IMR-90 (cell line): ENCODE measurements at regions not wholly inside any gene's neighbourhood (a gene's known extent, or its start where the extent isn't known, plus 50 kb on each side); places are given as distances from the start of the nearest gene placed in this dataset.

Experiments used
- ATAC-seq: fragments of 200-7000 bp; cut with Tn5 transposase; 2 replicates; pipeline ENCODE4 v1.9.1; 2020; ENCODE audit warnings: low read depth, mild to moderate bottlenecking, moderate library complexity
- BruUV-seq: library from RNA; stranded (reverse); fragments of 400-500 nt; replicated peaks from 2 replicates; lab custom pipeline; 2021; lab: Mats Ljungman, UMichigan
- CTCF ChIA-PET: fragments of 300-600 bp; formaldehyde crosslinking; extraction: SDS; loops from one replicate; lab custom pipeline; 2021; ENCODE audit warnings: antibody characterized with exemption; lab: Yijun Ruan, JAX
- POLR2A ChIA-PET: fragments of 300-600 bp; sonication (Branson Sonifier 250); formaldehyde crosslinking; loops from one replicate; lab custom pipeline; 2022; ENCODE audit warnings: antibody characterized with exemption; ENCODE audit not compliant: unreplicated experiment; lab: Charles Lee
- DNase-seq: peaks from one replicate; pipeline ENCODE4 v3.0.0; 2013
- H2AFZ ChIP-seq: replicated peaks from 2 replicates; pipeline ENCODE3; 2013; ENCODE audit warnings: low read length, mild to moderate bottlenecking; ENCODE audit not compliant: poor library complexity
- H2AK5ac ChIP-seq: 2 replicates; pipeline ENCODE4 v1.6.1; 2013; ENCODE audit warnings: low read depth, low read length, inconsistent platforms
- H2AK9ac ChIP-seq: replicated peaks from 2 replicates; pipeline ENCODE3; 2013; ENCODE audit warnings: mild to moderate bottlenecking, low read depth, low read length, moderate library complexity; ENCODE audit not compliant: poor library complexity
- H2BK120ac ChIP-seq: 2 replicates; pipeline ENCODE4 v1.6.1; 2013; ENCODE audit warnings: low read depth, low read length, inconsistent platforms
- H2BK15ac ChIP-seq: 3 replicates; pipeline ENCODE4 v1.6.1; 2013; ENCODE audit warnings: low read depth, low read length, inconsistent platforms
- H2BK20ac ChIP-seq: 2 replicates; pipeline ENCODE4 v1.6.1; 2013; ENCODE audit warnings: low read depth, mild to moderate bottlenecking, inconsistent platforms, low read length, moderate library complexity
- H2BK5ac ChIP-seq: 2 replicates; pipeline ENCODE4 v1.6.1; 2013; ENCODE audit warnings: mild to moderate bottlenecking, low read depth, low read length, inconsistent platforms; ENCODE audit not compliant: poor library complexity, severe bottlenecking
- H3K14ac ChIP-seq: replicated peaks from 2 replicates; pipeline ENCODE4 v1.6.1; 2013; ENCODE audit warnings: low read depth, low read length, inconsistent platforms
- H3K18ac ChIP-seq: 2 replicates; pipeline ENCODE4 v1.6.1; 2013; ENCODE audit warnings: low read depth, low read length, control low read depth
- H3K23ac ChIP-seq: 2 replicates; pipeline ENCODE4 v1.6.1; 2013; ENCODE audit warnings: low read depth, low read length, inconsistent platforms
- H3K27ac ChIP-seq: 2 replicates; pipeline ENCODE4 v1.5.1; 2013; ENCODE audit warnings: mild to moderate bottlenecking, control low read depth, low read length; ENCODE audit not compliant: insufficient read depth
- H3K27me3 ChIP-seq: 2 replicates; pipeline ENCODE4 v1.6.1; 2013; ENCODE audit warnings: low read length; ENCODE audit not compliant: control insufficient read depth, insufficient read depth
- H3K36me3 ChIP-seq: 2 replicates; pipeline ENCODE4 v1.6.1; 2013; ENCODE audit warnings: low read length, mixed read lengths; ENCODE audit not compliant: control insufficient read depth, insufficient read depth
- H3K4ac ChIP-seq: 2 replicates; pipeline ENCODE4 v1.6.1; 2013; ENCODE audit warnings: low read depth, low read length, inconsistent platforms
- H3K4me1 ChIP-seq: 2 replicates; pipeline ENCODE4 v1.6.1; 2013; ENCODE audit warnings: low read length, mixed read lengths; ENCODE audit not compliant: control insufficient read depth, insufficient read depth
- H3K4me2 ChIP-seq: 2 replicates; pipeline ENCODE4 v1.6.1; 2013; ENCODE audit warnings: low read depth, mild to moderate bottlenecking, control low read depth, low read length, moderate library complexity
- H3K4me3 ChIP-seq: 2 replicates; pipeline ENCODE4 v1.5.1; 2013; ENCODE audit warnings: low read depth, mild to moderate bottlenecking, control low read depth, low read length, moderate library complexity; ENCODE audit not compliant: insufficient read depth
- H3K56ac ChIP-seq: 2 replicates; pipeline ENCODE4 v1.6.1; 2013; ENCODE audit warnings: low read length, inconsistent platforms; ENCODE audit not compliant: insufficient read depth; ENCODE audit errors: extremely low read depth
- H3K79me1 ChIP-seq, 2 experiments: 2 replicates each; pipeline ENCODE4 v1.6.1; 2013; ENCODE audit warnings: low read length in 2 of 2, inconsistent platforms in 1 of 2, low read depth in 1 of 2
- H3K9ac ChIP-seq: 2 replicates; pipeline ENCODE4 v1.6.1; 2013; ENCODE audit warnings: low read depth, low read length, control low read depth
- H3K9me1 ChIP-seq: 2 replicates; pipeline ENCODE4 v1.6.1; 2013; ENCODE audit warnings: low read length, inconsistent platforms; ENCODE audit not compliant: insufficient read depth
- H3K9me3 ChIP-seq: 2 replicates; pipeline ENCODE4 v1.6.1; 2013; ENCODE audit warnings: low read length; ENCODE audit not compliant: control insufficient read depth, insufficient read depth
- H4K20me1 ChIP-seq: 2 replicates; pipeline ENCODE4 v1.6.1; 2013; ENCODE audit warnings: low read length, inconsistent platforms; ENCODE audit not compliant: insufficient read depth
- H4K5ac ChIP-seq: 2 replicates; pipeline ENCODE4 v1.6.1; 2013; ENCODE audit warnings: mild to moderate bottlenecking, low read depth, low read length, control low read depth
- H4K8ac ChIP-seq, 2 experiments: 2 replicates each; pipeline ENCODE4 v1.6.1; 2013; ENCODE audit warnings: low read depth in 2 of 2, low read length in 2 of 2, control low read depth in 1 of 2, inconsistent platforms in 1 of 2
- H4K91ac ChIP-seq: 2 replicates; pipeline ENCODE4 v1.6.1; 2013; ENCODE audit warnings: low read depth, low read length, inconsistent platforms; ENCODE audit not compliant: insufficient read depth
- CEBPB ChIP-seq: IDR thresholded peaks from 2 replicates; pipeline ENCODE4 v1.6.1; 2012; ENCODE audit warnings: low read depth, low read length, improper control_type of control experiment
- MAFK ChIP-seq: IDR thresholded peaks from 2 replicates; pipeline ENCODE4 v1.6.1; 2012; ENCODE audit warnings: low read depth, low read length, improper control_type of control experiment
- MAZ ChIP-seq: IDR thresholded peaks from 2 replicates; pipeline ENCODE4 v1.6.1; 2012; ENCODE audit warnings: low read depth, mild to moderate bottlenecking, low read length, improper control_type of control experiment, moderate library complexity, borderline replicate concordance
- POLR2A ChIP-seq: IDR thresholded peaks from 2 replicates; pipeline ENCODE4 v1.6.1; 2012; ENCODE audit warnings: mild to moderate bottlenecking, low read depth, low read length
- RAD21 ChIP-seq: IDR thresholded peaks from 2 replicates; pipeline ENCODE4 v1.6.1; 2012; ENCODE audit warnings: low read length, improper control_type of control experiment
- WGBS, 2 experiments: methylation state at CpG; one replicate each; pipeline versions ENCODE4 v1.1.5 to v1.1.7; 2013; ENCODE audit warnings: missing lambda C conversion rate in 2 of 2; ENCODE audit not compliant: insufficient read length in 1 of 2; ENCODE audit errors: extremely low coverage in 2 of 2; 5-methylcytosine and 5-hydroxymethylcytosine counted together
- dilution Hi-C: fragments of 300-500 bp; cut with HindIII; formaldehyde crosslinking; loops from one replicate; pipeline ENCODE4 v1.14.3; 2018; ENCODE audit warnings: low sequenced_read_pairs; ENCODE audit not compliant: unreplicated experiment
- in situ Hi-C: fragments of 300-500 bp; cut with MboI; formaldehyde crosslinking; loops from 3 replicates; pipeline ENCODE4 v1.14.3; 2019; ENCODE audit warnings: low sequenced_read_pairs, inconsistent platforms, mixed read lengths
- intact Hi-C: fragments of 100-400 bp; cut with micrococcal nuclease; formaldehyde crosslinking; loops from 2 replicates; pipeline ENCODE4 v1.10.0; 2022
- TF ChIP-seq, protein P1 (sequence below): fragments of 150-350 bp; IDR thresholded peaks from 2 replicates; pipeline ENCODE4 v1.6.1; 2016; ENCODE audit warnings: low read depth, mild to moderate bottlenecking, low read length, moderate library complexity, borderline replicate concordance

DNA sequence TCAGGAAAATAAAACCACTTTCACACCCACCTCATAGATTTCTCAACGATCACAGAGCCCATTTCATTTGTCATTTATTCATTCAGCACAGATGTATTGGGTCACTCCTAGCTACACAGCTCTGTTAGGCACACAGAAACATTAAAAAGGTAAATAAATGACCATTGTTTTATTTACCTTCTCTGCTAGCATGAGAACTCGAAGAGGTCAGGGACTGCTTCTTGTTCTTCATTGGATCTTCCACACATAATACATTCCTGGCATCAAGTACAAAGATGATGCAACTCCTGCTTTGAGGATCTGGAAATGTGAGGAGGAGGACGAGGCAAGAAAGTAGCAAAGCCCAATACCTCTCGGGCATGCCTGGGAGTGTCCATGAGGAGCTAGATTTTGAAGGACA, 168.1 kb downstream of the RBM26 start:
- no peaks in the 10 kb centered on the region for H3K9me3 ChIP-seq
- no peak overlapping the region for H2BK15ac ChIP-seq
- H3K23ac ChIP-seq: no peak overlapping the region
- no peaks in the 10 kb centered on the region for H3K79me1 ChIP-seq
- H2BK120ac ChIP-seq: no peak overlapping the region
- H3K36me3 ChIP-seq: no peaks in the 10 kb centered on the region
- no peaks in the 10 kb centered on the region for H3K27me3 ChIP-seq
- ATAC-seq (no peak), DNase-seq (no peak)
- POLR2A ChIA-PET: no interaction called here
- no peak overlapping the region for H2BK20ac ChIP-seq
- in situ Hi-C loops (no loop called here), dilution Hi-C loops (no loop called here), intact Hi-C loops (no loop called here)
- H2AFZ ChIP-seq: no peak overlapping the region
- H3K14ac ChIP-seq: no peak overlapping the region
- no peak overlapping the region for H3K18ac ChIP-seq
- no peaks in the 10 kb centered on the region for H4K20me1 ChIP-seq
- H3K4ac ChIP-seq: no peak overlapping the region
- H3K9me1 ChIP-seq: no peaks in the 10 kb centered on the region
- no peaks in the 10 kb centered on the region for H3K4me1 ChIP-seq
- no peak overlapping the region for H3K9ac ChIP-seq
- no peak overlapping the region for H3K4me3 ChIP-seq
- no CpG with 5 or more reads among the region's 4 CpGs for WGBS, 2 experiments
- no peak overlapping the region for H3K56ac ChIP-seq
- H3K4me2 ChIP-seq: no peak overlapping the region
- TF ChIP-seq, protein P1, sequence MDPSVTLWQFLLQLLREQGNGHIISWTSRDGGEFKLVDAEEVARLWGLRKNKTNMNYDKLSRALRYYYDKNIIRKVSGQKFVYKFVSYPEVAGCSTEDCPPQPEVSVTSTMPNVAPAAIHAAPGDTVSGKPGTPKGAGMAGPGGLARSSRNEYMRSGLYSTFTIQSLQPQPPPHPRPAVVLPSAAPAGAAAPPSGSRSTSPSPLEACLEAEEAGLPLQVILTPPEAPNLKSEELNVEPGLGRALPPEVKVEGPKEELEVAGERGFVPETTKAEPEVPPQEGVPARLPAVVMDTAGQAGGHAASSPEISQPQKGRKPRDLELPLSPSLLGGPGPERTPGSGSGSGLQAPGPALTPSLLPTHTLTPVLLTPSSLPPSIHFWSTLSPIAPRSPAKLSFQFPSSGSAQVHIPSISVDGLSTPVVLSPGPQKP: no peak
- peak; percentile 32; the same call in 1 of the 2 replicates for TF ChIP-seq CEBPB
- no peak for TF ChIP-seq POLR2A
- TF ChIP-seq MAFK: no peak
- no peak for TF ChIP-seq RAD21
- no peak for TF ChIP-seq MAZ
- H2AK5ac ChIP-seq: no peak overlapping the region
- BruUV-seq: no TSS peak
- no peak overlapping the region for H4K91ac ChIP-seq
- CTCF ChIA-PET: interaction anchor here (1.0 kb wide), 1 partner anchor 15 kb away, joined by 5 read pairs; no protein-coding TSS in a partner anchor
- no peak overlapping the region for H2BK5ac ChIP-seq
- no peak overlapping the region for H4K8ac ChIP-seq
- H2AK9ac ChIP-seq: no peak overlapping the region
- no peak overlapping the region for H4K5ac ChIP-seq
- no peak overlapping the region for H3K27ac ChIP-seq
